PC-9 (cell line): ENCODE measurements at regions not wholly inside any gene's neighbourhood (a gene's known extent, or its start where the extent isn't known, plus 50 kb on each side); places are given as distances from the start of the nearest gene placed in this dataset.

Source experiments
- BruUV-seq: library from RNA; stranded (reverse); fragments of 400-500 nt; replicated peaks from 2 replicates; lab custom pipeline; 2021; lab: Mats Ljungman, UMichigan
- CTCF ChIA-PET: fragments of 300-600 bp; sonication (Branson Sonifier 250); formaldehyde crosslinking; loops from one replicate; lab custom pipeline; 2022; ENCODE audit warnings: antibody characterized with exemption; lab: Charles Lee
- POLR2A ChIA-PET: fragments of 300-600 bp; sonication (Branson Sonifier 250); formaldehyde crosslinking; loops from one replicate; lab custom pipeline; 2022; ENCODE audit warnings: antibody characterized with exemption; ENCODE audit not compliant: unreplicated experiment; lab: Charles Lee
- DNase-seq, 2 experiments: peaks; one replicate each; pipeline versions ENCODE4 v3.0.0 to v3.0.0-alpha.2; 2015 to 2022; ENCODE audit warnings: mixed read lengths in 1 of 2
- H2AFZ ChIP-seq: fragments of 200-600 bp; sonication (generic); 2 replicates; pipeline ENCODE4 v1.8.1; 2017; ENCODE audit warnings: antibody characterized with exemption
- H3F3A ChIP-seq: fragments of 200-600 bp; sonication (generic); 2 replicates; pipeline ENCODE4 v1.8.1; 2017; ENCODE audit warnings: antibody characterized with exemption, mild to moderate bottlenecking, low read depth; ENCODE audit not compliant: insufficient read depth
- H3K27ac ChIP-seq: fragments of 200-600 bp; sonication (generic); 2 replicates; pipeline ENCODE4 v1.6.1; 2016; ENCODE audit warnings: mixed run types
- H3K27me3 ChIP-seq: fragments of 200-600 bp; sonication (generic); 2 replicates; pipeline ENCODE4 v1.6.1; 2016; ENCODE audit warnings: low read depth, mixed run types; ENCODE audit not compliant: insufficient read depth
- H3K36me3 ChIP-seq: fragments of 200-600 bp; sonication (generic); 2 replicates; pipeline ENCODE4 v1.6.1; 2016; ENCODE audit warnings: low read depth, mixed run types
- H3K4me1 ChIP-seq: fragments of 200-600 bp; sonication (generic); replicated peaks from 2 replicates; pipeline ENCODE4 v1.6.1; 2016; ENCODE audit warnings: mixed run types; ENCODE audit not compliant: insufficient read depth
- H3K4me2 ChIP-seq: fragments of 200-600 bp; sonication (generic); 2 replicates; pipeline ENCODE4 v1.6.1; 2017; ENCODE audit warnings: mixed run types
- H3K4me3 ChIP-seq: fragments of 200-600 bp; sonication (generic); 2 replicates; pipeline ENCODE4 v1.6.1; 2016; ENCODE audit warnings: mixed run types
- H3K79me2 ChIP-seq: fragments of 200-600 bp; sonication (generic); 2 replicates; pipeline ENCODE4 v1.6.1; 2017; ENCODE audit warnings: low read depth, mixed run types
- H3K9me2 ChIP-seq: fragments of 200-600 bp; sonication (generic); 2 replicates; pipeline ENCODE4 v1.8.1; 2017; ENCODE audit warnings: mild to moderate bottlenecking; ENCODE audit not compliant: insufficient read depth
- H3K9me3 ChIP-seq: fragments of 200-600 bp; sonication (generic); 2 replicates; pipeline ENCODE4 v1.8.1; 2016; ENCODE audit warnings: low read depth; ENCODE audit not compliant: insufficient read depth
- H4K20me1 ChIP-seq: fragments of 200-600 bp; sonication (generic); 2 replicates; pipeline ENCODE4 v1.8.1; 2017; ENCODE audit not compliant: insufficient read depth
- EZH2 ChIP-seq: fragments of 200-600 bp; sonication (generic); IDR thresholded peaks from 2 replicates; pipeline ENCODE4 v1.8.0; 2017; ENCODE audit warnings: antibody characterized with exemption, low read depth
- intact Hi-C: fragments of 100-400 bp; cut with micrococcal nuclease; formaldehyde crosslinking; loops from one replicate; pipeline ENCODE4 v1.10.0; 2022; ENCODE audit not compliant: unreplicated experiment
- TF ChIP-seq, protein P1 (sequence below): fragments of 200-600 bp; sonication (generic); conservative IDR thresholded peaks from 2 replicates; pipeline ENCODE4 v1.6.1; 2017; ENCODE audit warnings: mixed run types, antibody characterized with exemption, mild to moderate bottlenecking, moderate library complexity

DNA sequence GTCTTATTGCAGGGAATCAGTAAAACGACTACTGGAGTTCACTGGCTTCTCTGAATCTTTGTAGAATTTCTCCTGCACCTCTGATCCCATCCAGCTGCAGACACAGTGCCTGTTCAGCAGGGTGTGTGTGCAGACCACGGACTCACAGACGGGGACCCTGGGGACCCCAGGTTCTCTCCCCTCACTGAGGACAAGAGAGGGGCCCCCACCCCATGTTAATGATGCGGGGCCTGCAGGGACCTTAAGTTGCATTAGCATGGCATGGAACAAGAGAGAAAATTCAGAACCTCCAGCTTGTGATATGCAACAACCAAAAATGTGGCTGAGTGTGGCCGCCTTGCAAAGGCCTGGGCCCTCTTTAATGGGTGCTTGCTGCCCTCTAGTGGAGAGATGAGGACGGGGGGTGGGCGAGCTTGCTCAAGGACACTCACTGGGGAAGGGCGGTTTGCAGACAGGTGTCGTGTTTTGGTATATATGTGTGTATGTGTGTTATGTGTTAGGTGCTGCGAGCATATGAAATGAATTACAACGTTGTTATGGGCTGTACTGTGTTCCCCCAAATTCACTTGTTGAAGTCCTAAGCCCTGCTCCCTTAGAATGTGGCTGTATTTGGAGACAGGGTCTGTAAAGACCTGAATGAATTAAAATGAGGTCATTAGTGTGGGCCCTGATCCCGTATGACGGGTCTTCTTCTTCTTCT lies 84.4 kb upstream of the SEPTIN5 start:
- ChIA-PET POLR2A (no interaction called here), CTCF (interaction anchor here (0.7 to 1.0 kb wide), 3 partner anchors 330 to 485 kb away, joined by 3 to 4 read pairs (median 3); partner anchors contain the start of gene ESS2)
- no peaks in the 10 kb centered on the region for H3K36me3 ChIP-seq
- H3K4me1 ChIP-seq: no peaks in the 10 kb centered on the region
- BruUV-seq: no TSS peak
- no peak overlapping the region for H3K4me3 ChIP-seq
- H3K27me3 ChIP-seq: no peaks in the 10 kb centered on the region
- TF ChIP-seq, protein P1, sequence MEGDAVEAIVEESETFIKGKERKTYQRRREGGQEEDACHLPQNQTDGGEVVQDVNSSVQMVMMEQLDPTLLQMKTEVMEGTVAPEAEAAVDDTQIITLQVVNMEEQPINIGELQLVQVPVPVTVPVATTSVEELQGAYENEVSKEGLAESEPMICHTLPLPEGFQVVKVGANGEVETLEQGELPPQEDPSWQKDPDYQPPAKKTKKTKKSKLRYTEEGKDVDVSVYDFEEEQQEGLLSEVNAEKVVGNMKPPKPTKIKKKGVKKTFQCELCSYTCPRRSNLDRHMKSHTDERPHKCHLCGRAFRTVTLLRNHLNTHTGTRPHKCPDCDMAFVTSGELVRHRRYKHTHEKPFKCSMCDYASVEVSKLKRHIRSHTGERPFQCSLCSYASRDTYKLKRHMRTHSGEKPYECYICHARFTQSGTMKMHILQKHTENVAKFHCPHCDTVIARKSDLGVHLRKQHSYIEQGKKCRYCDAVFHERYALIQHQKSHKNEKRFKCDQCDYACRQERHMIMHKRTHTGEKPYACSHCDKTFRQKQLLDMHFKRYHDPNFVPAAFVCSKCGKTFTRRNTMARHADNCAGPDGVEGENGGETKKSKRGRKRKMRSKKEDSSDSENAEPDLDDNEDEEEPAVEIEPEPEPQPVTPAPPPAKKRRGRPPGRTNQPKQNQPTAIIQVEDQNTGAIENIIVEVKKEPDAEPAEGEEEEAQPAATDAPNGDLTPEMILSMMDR: peak; percentile 87
- no peak for TF ChIP-seq EZH2
- H3K4me2 ChIP-seq: no peak overlapping the region
- no peak overlapping the region for H2AFZ ChIP-seq
- H3K9me2 ChIP-seq: no peaks in the 10 kb centered on the region
- H3K27ac ChIP-seq: no peak overlapping the region
- no peaks in the 10 kb centered on the region for H3K79me2 ChIP-seq
- no peaks in the 10 kb centered on the region for H4K20me1 ChIP-seq
- no peaks in the 10 kb centered on the region for H3F3A ChIP-seq
- peak; percentile 36 to 66 for DNase-seq
- intact Hi-C loops: loop anchor here (1.0 to 5.0 kb wide), 5 partner anchors 133 to 486 kb away; partner anchors contain the start of genes CDC45, ESS2 and UFD1
- H3K9me3 ChIP-seq: no peaks in the 10 kb centered on the region

DNA sequence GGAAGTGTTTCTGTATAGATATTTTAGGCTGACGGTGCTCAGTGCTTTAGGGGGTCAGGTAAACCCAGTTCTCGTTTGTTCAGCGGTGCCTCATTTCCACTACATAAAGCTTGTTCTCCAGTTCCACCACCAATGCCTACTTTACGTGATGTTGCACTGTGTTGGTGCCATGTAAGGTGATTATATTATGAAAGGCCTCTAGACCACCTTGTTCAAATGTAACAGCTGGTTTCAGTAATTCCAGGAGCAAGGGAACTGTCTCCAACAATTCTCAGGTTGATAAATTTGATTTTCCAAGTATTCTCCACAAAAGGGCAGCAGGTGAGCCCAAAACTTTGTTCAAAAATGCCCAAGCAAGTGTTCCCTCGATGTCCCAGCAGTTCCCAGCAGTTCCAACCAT lies 83.7 kb upstream of the SEPTIN5 start:
- no peaks in the 10 kb centered on the region for H3K27me3 ChIP-seq
- H3K4me2 ChIP-seq: no peak overlapping the region
- no peaks in the 10 kb centered on the region for H3K9me3 ChIP-seq
- H4K20me1 ChIP-seq: no peaks in the 10 kb centered on the region
- CTCF ChIA-PET: no interaction called here
- TF ChIP-seq EZH2: no peak
- TF ChIP-seq, protein P1: no peak
- no peak overlapping the region for H3K4me3 ChIP-seq
- BruUV-seq: no TSS peak
- H3K4me1 ChIP-seq: no peaks in the 10 kb centered on the region
- no peak overlapping the region for H3K27ac ChIP-seq
- no peaks in the 10 kb centered on the region for H3F3A ChIP-seq
- H3K36me3 ChIP-seq: no peaks in the 10 kb centered on the region
- intact Hi-C loops: loop anchor here (1.0 to 5.0 kb wide), 3 partner anchors 153 to 486 kb away; partner anchors contain the start of genes CDC45, ESS2 and UFD1
- H2AFZ ChIP-seq: no peak overlapping the region
- no peaks in the 10 kb centered on the region for H3K79me2 ChIP-seq
- DNase-seq: no peak
- H3K9me2 ChIP-seq: no peaks in the 10 kb centered on the region
- POLR2A ChIA-PET: no interaction called here

DNA sequence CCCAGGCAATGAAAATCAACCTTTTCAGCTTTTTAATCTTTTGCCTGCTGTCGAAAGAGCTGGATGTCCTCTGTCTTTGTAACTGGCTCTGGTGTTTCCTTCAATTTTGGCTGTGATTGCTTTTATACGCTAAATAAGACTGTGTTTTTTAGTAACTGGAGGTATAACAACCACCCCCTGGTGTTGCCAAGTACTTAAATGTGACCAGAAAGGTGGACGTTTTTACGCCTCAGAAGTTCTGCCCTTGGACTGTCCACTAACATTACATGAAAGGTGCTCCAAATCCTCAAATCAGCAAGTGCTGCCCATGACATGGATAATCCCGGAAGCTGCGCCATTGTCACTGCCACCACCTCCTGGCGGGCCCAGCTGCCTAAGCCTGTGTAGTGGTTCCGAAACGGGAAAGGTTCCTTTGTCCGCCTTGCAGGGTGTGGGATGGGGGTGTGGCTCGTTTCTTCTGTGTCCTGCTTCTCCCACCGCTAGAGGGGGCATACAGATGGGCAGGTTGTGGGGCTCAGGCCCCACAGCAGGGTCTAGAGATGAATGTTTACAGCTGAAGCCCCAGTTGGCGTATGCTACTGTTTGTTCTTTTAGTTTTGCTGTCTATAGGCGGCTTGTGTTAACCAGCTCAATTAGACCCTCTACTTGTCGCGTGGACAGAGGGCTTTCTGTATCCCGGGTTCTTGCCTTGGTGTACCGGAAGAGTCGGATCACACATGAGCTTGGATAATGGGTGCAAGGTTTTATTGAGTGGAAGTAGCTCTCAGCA lies 82.2 kb upstream of the SEPTIN5 start:
- Histone ChIP-seq H3K36me3 (no peaks in the 10 kb centered on the region), H3K79me2 (no peaks in the 10 kb centered on the region), H3K4me2 (no peak overlapping the region), H3F3A (no peaks in the 10 kb centered on the region), H3K27ac (no peak overlapping the region), H3K27me3 (no peaks in the 10 kb centered on the region), H3K4me1 (no peaks in the 10 kb centered on the region), H3K9me2 (no peaks in the 10 kb centered on the region), H3K9me3 (no peaks in the 10 kb centered on the region), H2AFZ (no peak overlapping the region), H4K20me1 (no peaks in the 10 kb centered on the region), H3K4me3 (no peak overlapping the region)
- intact Hi-C loops: loop anchor here (2.0 to 5.0 kb wide), 3 partner anchors 83 to 280 kb away; partner anchors contain the start of genes CDC45, SEPTIN5 and UFD1
- CTCF ChIA-PET: no interaction called here
- POLR2A ChIA-PET: interaction anchor here (0.6 to 0.7 kb wide), 2 partner anchors 18 to 143 kb away, joined by 3 to 9 read pairs; no protein-coding TSS in a partner anchor
- no peak for TF ChIP-seq EZH2
- TF ChIP-seq, protein P1: peak; percentile 54; the same call in 1 of the 2 replicates
- BruUV-seq: no TSS peak
- peak in 1 of 2 experiments; percentile 48 for DNase-seq
